Fibroblast of villous mesenchyme (primary cell): ENCODE measurements at regions not wholly inside any gene's neighbourhood (a gene's known extent, or its start where the extent isn't known, plus 50 kb on each side); places are given as distances from the start of the nearest gene placed in this dataset.

Source experiments
- DNase-seq: peaks from one replicate; pipeline ENCODE4 v3.0.0-alpha.2; 2010; ENCODE audit warnings: low read depth
- H3K4me3 ChIP-seq: 2 replicates; pipeline ENCODE4 v1.5.1; 2011; ENCODE audit warnings: low read depth, mild to moderate bottlenecking, low read length
- TF ChIP-seq, protein P1 (sequence below): IDR thresholded peaks from 2 replicates; pipeline ENCODE4 v1.5.1; 2012; ENCODE audit warnings: low read depth, mild to moderate bottlenecking, low read length; ENCODE audit not compliant: insufficient read depth

GRCh38 chr3:17795711-17796110, 53.3 kb upstream of the TBC1D5 start:
- DNase-seq: no peak
- TF ChIP-seq, protein P1, sequence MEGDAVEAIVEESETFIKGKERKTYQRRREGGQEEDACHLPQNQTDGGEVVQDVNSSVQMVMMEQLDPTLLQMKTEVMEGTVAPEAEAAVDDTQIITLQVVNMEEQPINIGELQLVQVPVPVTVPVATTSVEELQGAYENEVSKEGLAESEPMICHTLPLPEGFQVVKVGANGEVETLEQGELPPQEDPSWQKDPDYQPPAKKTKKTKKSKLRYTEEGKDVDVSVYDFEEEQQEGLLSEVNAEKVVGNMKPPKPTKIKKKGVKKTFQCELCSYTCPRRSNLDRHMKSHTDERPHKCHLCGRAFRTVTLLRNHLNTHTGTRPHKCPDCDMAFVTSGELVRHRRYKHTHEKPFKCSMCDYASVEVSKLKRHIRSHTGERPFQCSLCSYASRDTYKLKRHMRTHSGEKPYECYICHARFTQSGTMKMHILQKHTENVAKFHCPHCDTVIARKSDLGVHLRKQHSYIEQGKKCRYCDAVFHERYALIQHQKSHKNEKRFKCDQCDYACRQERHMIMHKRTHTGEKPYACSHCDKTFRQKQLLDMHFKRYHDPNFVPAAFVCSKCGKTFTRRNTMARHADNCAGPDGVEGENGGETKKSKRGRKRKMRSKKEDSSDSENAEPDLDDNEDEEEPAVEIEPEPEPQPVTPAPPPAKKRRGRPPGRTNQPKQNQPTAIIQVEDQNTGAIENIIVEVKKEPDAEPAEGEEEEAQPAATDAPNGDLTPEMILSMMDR: no peak

DNA sequence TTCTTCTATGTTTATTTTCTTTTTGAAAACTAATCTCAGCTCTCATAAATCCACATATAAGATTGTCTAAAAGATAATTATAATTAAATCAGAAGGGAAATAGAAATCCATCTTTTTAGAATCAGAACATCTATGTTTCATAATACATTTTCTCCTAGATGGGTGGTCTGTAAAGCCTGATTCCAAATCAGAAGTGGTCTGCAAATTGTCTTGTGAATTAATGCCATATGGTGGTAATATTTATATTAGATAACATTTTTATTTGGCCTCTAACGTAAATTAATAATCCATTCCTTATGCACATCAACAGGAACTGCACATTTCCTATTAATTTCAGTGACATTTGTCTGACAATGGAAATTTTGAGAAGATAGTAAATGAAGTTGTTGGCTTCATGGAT, 52.8 kb upstream of the TBC1D5 start:
- TF ChIP-seq, protein P1: no peak
- no peak for DNase-seq
- H3K4me3 ChIP-seq: no peak overlapping the region

More at GRCh38 chr3:17795711-17796110, 53.3 kb upstream of the TBC1D5 start:
- no peak overlapping the region for H3K4me3 ChIP-seq

GRCh38 chr3:17793542-17794195, 51.2 kb upstream of the TBC1D5 start:
- H3K4me3 ChIP-seq: no peak overlapping the region
- DNase-seq: no peak
- TF ChIP-seq, protein P1: no peak
